B cell (primary cell): ENCODE measurements at regions not wholly inside any gene's neighbourhood (a gene's known extent, or its start where the extent isn't known, plus 50 kb on each side); places are given as distances from the start of the nearest gene placed in this dataset.

Experiments used
- ATAC-seq: fragments of 200-7000 bp; cut with Tn5 transposase; one replicate; pipeline ENCODE4 v1.10.0; 2021; ENCODE audit warnings: low read depth, mild to moderate bottlenecking, moderate number of reproducible peaks, moderate library complexity
- CTCF ChIA-PET: fragments of 350-600 bp; sonication (Branson Sonifier 250); formaldehyde crosslinking; loops from one replicate; lab custom pipeline; 2021; ENCODE audit warnings: antibody characterized with exemption, inconsistent platforms; lab: Charles Lee
- POLR2A ChIA-PET: fragments of 350-600 bp; sonication (Branson Sonifier 250); formaldehyde crosslinking; loops from one replicate; lab custom pipeline; 2021; ENCODE audit warnings: antibody characterized with exemption; lab: Charles Lee
- DNase-seq: peaks from one replicate; pipeline ENCODE4 v3.0.0; 2013
- H2AFZ ChIP-seq: 2 replicates; pipeline ENCODE4 v1.6.1; 2012; ENCODE audit warnings: mild to moderate bottlenecking, low read depth, low read length; ENCODE audit not compliant: insufficient read depth, poor library complexity, severe bottlenecking
- H3K27ac ChIP-seq, 2 donors: 1 replicate in 1 of 2; 2 replicates in 1 of 2; pipeline ENCODE4 v1.5.1; 2012 to 2013; ENCODE audit warnings: low read length in 2 of 2, mild to moderate bottlenecking in 2 of 2, moderate library complexity in 1 of 2
- H3K27me3 ChIP-seq, 4 experiments: fragments of 200-600 bp in 1 of 4; sonication (generic) in 1 of 4; replicated peaks in 1 of 4; 1 replicate in 2 of 4; 2 replicates in 2 of 4; pipeline versions ENCODE4 v1.6.1 to v1.7.0; 2013 to 2016; ENCODE audit warnings: low read length in 3 of 4, mild to moderate bottlenecking in 2 of 4, mixed read lengths in 1 of 4, moderate library complexity in 1 of 4; ENCODE audit not compliant: insufficient read depth in 4 of 4, control insufficient read depth in 3 of 4; ENCODE audit errors: control extremely low read depth in 1 of 4
- H3K36me3 ChIP-seq, 2 experiments: replicated peaks in 1 of 2; 1 replicate in 1 of 2; 2 replicates in 1 of 2; pipeline versions ENCODE4 v1.6.1 to v1.7.1; 2013; ENCODE audit warnings: low read length in 1 of 2; ENCODE audit not compliant: insufficient read depth in 2 of 2, control insufficient read depth in 1 of 2; ENCODE audit errors: control extremely low read depth in 1 of 2, extremely low read depth in 1 of 2
- H3K4me1 ChIP-seq, 2 donors: fragments of 200-600 bp in 1 of 2; sonication (generic) in 1 of 2; 1 replicate in 1 of 2; 2 replicates in 1 of 2; pipeline versions ENCODE4 v1.5.1 to v1.6.1; 2013 to 2017; ENCODE audit warnings: low read length in 2 of 2; ENCODE audit not compliant: control insufficient read depth in 2 of 2, insufficient read depth in 2 of 2
- H3K4me2 ChIP-seq: replicated peaks from 2 replicates; pipeline ENCODE3; 2012; ENCODE audit warnings: mild to moderate bottlenecking, low read depth, low read length; ENCODE audit not compliant: poor library complexity, severe bottlenecking
- H3K4me3 ChIP-seq, 5 experiments: fragments of 200-600 bp in 1 of 5; sonication (generic) in 1 of 5; 1 replicate in 3 of 5; 2 replicates in 2 of 5; pipeline versions ENCODE4 v1.5.1 to v1.7.0; 2011 to 2016; ENCODE audit warnings: low read length in 4 of 5, mild to moderate bottlenecking in 4 of 5, low read depth in 2 of 5, control low read depth in 1 of 5, moderate library complexity in 1 of 5; ENCODE audit not compliant: insufficient read depth in 1 of 5; ENCODE audit errors: control extremely low read depth in 1 of 5, extremely low read depth in 1 of 5
- H3K79me2 ChIP-seq: fragments of 200-600 bp; sonication (generic); one replicate; pipeline ENCODE4 v1.6.0; 2016; ENCODE audit warnings: low read length; ENCODE audit not compliant: control insufficient read depth, insufficient read depth
- H3K9ac ChIP-seq: fragments of 200-600 bp; sonication (generic); 2 replicates; pipeline ENCODE4 v1.6.1; 2017; ENCODE audit warnings: mild to moderate bottlenecking, low read length, moderate library complexity
- H3K9me3 ChIP-seq, 3 donors: one replicate each; pipeline versions ENCODE4 v1.6.1 to v1.7.1; 2013; ENCODE audit warnings: low read length in 2 of 3; ENCODE audit not compliant: control insufficient read depth in 2 of 3, insufficient read depth in 1 of 3; ENCODE audit errors: control extremely low read depth in 1 of 3
- H4K20me1 ChIP-seq: 2 replicates; pipeline ENCODE4 v1.6.0; 2012; ENCODE audit warnings: mild to moderate bottlenecking, low read length; ENCODE audit not compliant: insufficient read depth, control insufficient read depth, poor library complexity, severe bottlenecking
- H3K27ac Mint-ChIP-seq: one replicate; pipeline ENCODE4 v1.8.0; 2021; ENCODE audit warnings: mixed read lengths
- H3K27me3 Mint-ChIP-seq: one replicate; pipeline ENCODE4 v1.8.0; 2021; ENCODE audit warnings: mixed read lengths
- H3K4me1 Mint-ChIP-seq: one replicate; pipeline ENCODE4 v1.8.0; 2021; ENCODE audit warnings: mixed read lengths
- H3K4me3 Mint-ChIP-seq: one replicate; pipeline ENCODE4 v1.8.0; 2021; ENCODE audit warnings: mixed read lengths
- H3K9me3 Mint-ChIP-seq: one replicate; pipeline ENCODE4 v1.8.0; 2022; ENCODE audit warnings: mixed read lengths; ENCODE audit not compliant: insufficient read depth
- EZH2 ChIP-seq: IDR thresholded peaks from 2 replicates; pipeline ENCODE4 v1.6.1; 2012; ENCODE audit warnings: borderline replicate concordance, low read depth, mild to moderate bottlenecking, moderate library complexity, low read length; ENCODE audit not compliant: insufficient read depth, poor library complexity, severe bottlenecking
- WGBS: methylation state at CpG from one replicate; pipeline ENCODE4 v1.1.5; 2013; ENCODE audit warnings: missing lambda C conversion rate; ENCODE audit not compliant: insufficient coverage; 5-methylcytosine and 5-hydroxymethylcytosine counted together
- intact Hi-C: fragments of 100-400 bp; cut with micrococcal nuclease; formaldehyde crosslinking; loops from one replicate; pipeline ENCODE4 v1.10.0; 2022
- TF ChIP-seq, protein P1 (sequence below): fragments of 200-600 bp; IDR thresholded peaks from one replicate; pipeline ENCODE4 v1.8.0; 2022; ENCODE audit warnings: antibody characterized with exemption, mild to moderate bottlenecking

DNA sequence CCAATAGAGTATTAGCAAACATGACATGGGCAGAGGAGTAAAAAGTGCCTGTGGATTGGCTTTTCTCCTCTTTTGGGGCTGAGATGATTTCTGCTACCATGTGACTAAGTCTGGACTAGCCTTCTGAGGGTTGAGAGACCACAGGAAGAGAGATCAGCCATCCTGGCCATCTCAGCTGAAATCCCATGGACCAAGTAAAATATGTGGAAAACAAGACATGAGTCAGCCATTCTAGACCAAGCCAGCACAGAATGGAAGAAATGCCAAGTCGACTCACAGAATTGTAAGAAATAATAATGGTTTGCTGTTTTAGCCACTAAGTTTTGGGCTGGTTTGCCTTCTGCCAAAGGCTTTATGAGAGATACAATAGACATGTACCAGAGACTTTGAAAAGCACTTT is 377.8 kb downstream of the CHSY3 start:
- ChIA-PET CTCF (no interaction called here), POLR2A (no interaction called here)
- H3K9me3 Mint-ChIP-seq = no peaks in the 10 kb centered on the region
- TF ChIP-seq, protein P1, sequence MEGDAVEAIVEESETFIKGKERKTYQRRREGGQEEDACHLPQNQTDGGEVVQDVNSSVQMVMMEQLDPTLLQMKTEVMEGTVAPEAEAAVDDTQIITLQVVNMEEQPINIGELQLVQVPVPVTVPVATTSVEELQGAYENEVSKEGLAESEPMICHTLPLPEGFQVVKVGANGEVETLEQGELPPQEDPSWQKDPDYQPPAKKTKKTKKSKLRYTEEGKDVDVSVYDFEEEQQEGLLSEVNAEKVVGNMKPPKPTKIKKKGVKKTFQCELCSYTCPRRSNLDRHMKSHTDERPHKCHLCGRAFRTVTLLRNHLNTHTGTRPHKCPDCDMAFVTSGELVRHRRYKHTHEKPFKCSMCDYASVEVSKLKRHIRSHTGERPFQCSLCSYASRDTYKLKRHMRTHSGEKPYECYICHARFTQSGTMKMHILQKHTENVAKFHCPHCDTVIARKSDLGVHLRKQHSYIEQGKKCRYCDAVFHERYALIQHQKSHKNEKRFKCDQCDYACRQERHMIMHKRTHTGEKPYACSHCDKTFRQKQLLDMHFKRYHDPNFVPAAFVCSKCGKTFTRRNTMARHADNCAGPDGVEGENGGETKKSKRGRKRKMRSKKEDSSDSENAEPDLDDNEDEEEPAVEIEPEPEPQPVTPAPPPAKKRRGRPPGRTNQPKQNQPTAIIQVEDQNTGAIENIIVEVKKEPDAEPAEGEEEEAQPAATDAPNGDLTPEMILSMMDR = no peak
- no peak for TF ChIP-seq EZH2
- H3K4me1 Mint-ChIP-seq = no peaks in the 10 kb centered on the region
- Histone ChIP-seq H3K4me2 (no peak overlapping the region), H3K9ac (no peak overlapping the region), H3K27ac (no peak overlapping the region), H4K20me1 (no peaks in the 10 kb centered on the region), H3K4me3 (no peak overlapping the region), H2AFZ (no peak overlapping the region), H3K79me2 (no peaks in the 10 kb centered on the region), H3K27me3 (no peaks in the 10 kb centered on the region), H3K4me1 (no peaks in the 10 kb centered on the region), H3K36me3 (no peaks in the 10 kb centered on the region), H3K9me3 (peaks cover 0 to 4% (median 0%) of the 10 kb centered on the region in 3 donors)
- H3K27me3 Mint-ChIP-seq = no peaks in the 10 kb centered on the region
- DNase-seq (no peak), ATAC-seq (no peak)
- no peak overlapping the region for H3K4me3 Mint-ChIP-seq
- WGBS = 75% methylated on average over 1 of the region's 1 CpG
- intact Hi-C loops = no loop called here
- H3K27ac Mint-ChIP-seq = no peak overlapping the region

DNA sequence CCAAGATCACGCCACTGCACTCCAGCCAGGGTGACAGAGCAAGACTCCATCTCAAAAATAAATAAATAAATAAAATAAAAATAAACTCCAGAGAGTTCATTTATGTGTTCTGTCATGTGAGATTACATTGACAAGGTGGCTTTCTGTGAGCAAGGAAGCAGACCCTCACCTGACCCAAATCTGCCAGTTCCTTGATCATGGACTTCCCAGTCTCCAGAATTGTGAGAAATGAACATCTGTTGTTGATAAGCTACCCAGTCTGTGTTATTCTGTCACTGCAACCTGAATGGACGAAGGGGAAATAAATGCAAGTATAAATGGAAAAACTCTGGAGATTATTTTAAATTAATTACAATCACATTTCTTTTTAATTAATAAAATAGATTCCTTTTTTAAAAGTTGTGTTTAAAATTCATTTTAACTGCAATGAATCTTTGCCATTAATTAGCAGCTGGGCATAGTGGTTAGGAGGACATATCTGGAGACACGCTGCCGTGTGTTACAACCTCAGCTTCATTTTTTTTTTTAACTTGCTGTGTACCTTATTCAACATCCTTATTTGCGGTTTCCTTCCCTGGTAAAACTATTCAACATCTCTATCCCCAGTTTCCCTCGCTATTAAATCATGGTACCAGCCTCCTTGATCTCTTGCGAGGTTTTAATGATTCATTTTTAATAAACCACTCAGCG is 376.4 kb downstream of the CHSY3 start:
- Histone ChIP-seq H3K4me1 (no peaks in the 10 kb centered on the region), H3K9me3 (peaks cover 0 to 4% (median 0%) of the 10 kb centered on the region in 3 donors), H3K36me3 (no peaks in the 10 kb centered on the region), H4K20me1 (no peaks in the 10 kb centered on the region), H3K9ac (no peak overlapping the region), H3K27ac (no peak overlapping the region), H3K27me3 (no peaks in the 10 kb centered on the region), H2AFZ (no peak overlapping the region), H3K4me2 (no peak overlapping the region), H3K79me2 (no peaks in the 10 kb centered on the region), H3K4me3 (no peak overlapping the region)
- no peak overlapping the region for H3K4me3 Mint-ChIP-seq
- DNase-seq (no peak), ATAC-seq (no peak)
- no peak for TF ChIP-seq EZH2
- TF ChIP-seq, protein P1 = no peak
- no peaks in the 10 kb centered on the region for H3K27me3 Mint-ChIP-seq
- H3K27ac Mint-ChIP-seq = no peak overlapping the region
- 44% methylated on average over 2 of the region's 8 CpGs for WGBS
- POLR2A ChIA-PET = no interaction called here
- no peaks in the 10 kb centered on the region for H3K4me1 Mint-ChIP-seq
- no peaks in the 10 kb centered on the region for H3K9me3 Mint-ChIP-seq
- intact Hi-C loops = no loop called here
- CTCF ChIA-PET = no interaction called here
